Dendritic cell treated with granulocyte-macrophage colony-stimulating factor and Interleukin-4, amounts not matched to agents 40 ng/mL and 50 ng/mL, for 4 days (primary cell): ENCODE measurements at regions not wholly inside any gene's neighbourhood (a gene's known extent, or its start where the extent isn't known, plus 50 kb on each side); places are given as distances from the start of the nearest gene placed in this dataset.

Experiments used
- H3K27ac Mint-ChIP-seq: one replicate; pipeline ENCODE4 v1.8.0; 2022; ENCODE audit warnings: mild to moderate bottlenecking, mixed read lengths
- H3K27me3 Mint-ChIP-seq: one replicate; pipeline ENCODE4 v1.8.0; 2022; ENCODE audit warnings: mild to moderate bottlenecking, mixed read lengths
- H3K36me3 Mint-ChIP-seq: one replicate; pipeline ENCODE4 v1.8.0; 2022; ENCODE audit warnings: low read depth, mixed read lengths
- H3K4me1 Mint-ChIP-seq: one replicate; pipeline ENCODE4 v1.8.0; 2022; ENCODE audit warnings: low read depth, mixed read lengths
- H3K4me3 Mint-ChIP-seq: one replicate; pipeline ENCODE4 v1.8.0; 2022; ENCODE audit warnings: mild to moderate bottlenecking, moderate library complexity, mixed read lengths
- H3K9me3 Mint-ChIP-seq: one replicate; pipeline ENCODE4 v1.8.0; 2022; ENCODE audit warnings: mixed read lengths
- intact Hi-C: fragments of 100-400 bp; cut with micrococcal nuclease; formaldehyde crosslinking; loops from one replicate; pipeline ENCODE4 v1.15.0; 2022

GRCh38 chr17:73772107-73772705 lies 128.0 kb upstream of the SDK2 start:
- Mint-ChIP-seq H3K27me3 (peaks cover 42% of the 10 kb centered on the region), H3K36me3 (no peaks in the 10 kb centered on the region), H3K9me3 (no peaks in the 10 kb centered on the region), H3K27ac (no peak overlapping the region), H3K4me1 (peaks cover 18% of the 10 kb centered on the region), H3K4me3 (no peak overlapping the region)
- intact Hi-C loops: no loop called here

- intact Hi-C loops: no loop called here
- no peak overlapping the region for H3K27ac Mint-ChIP-seq
- H3K4me3 Mint-ChIP-seq: no peak overlapping the region
These were observed 129.5 kb upstream of the SDK2 start for GRCh38 chr17:73773702-73774101.

GRCh38 chr17:73774852-73775251 lies 130.6 kb upstream of the SDK2 start:
- H3K36me3 Mint-ChIP-seq: no peaks in the 10 kb centered on the region
- H3K4me1 Mint-ChIP-seq: peaks cover 18% of the 10 kb centered on the region
- peaks cover 31% of the 10 kb centered on the region for H3K27me3 Mint-ChIP-seq
- H3K4me3 Mint-ChIP-seq: no peak overlapping the region
- H3K27ac Mint-ChIP-seq: no peak overlapping the region
- no peaks in the 10 kb centered on the region for H3K9me3 Mint-ChIP-seq
- intact Hi-C loops: no loop called here

More at GRCh38 chr17:73773702-73774101, 129.5 kb upstream of the SDK2 start:
- H3K36me3 Mint-ChIP-seq: no peaks in the 10 kb centered on the region
- H3K27me3 Mint-ChIP-seq: peaks cover 39% of the 10 kb centered on the region
- H3K4me1 Mint-ChIP-seq: peaks cover 18% of the 10 kb centered on the region
- H3K9me3 Mint-ChIP-seq: no peaks in the 10 kb centered on the region

GRCh38 chr17:73776351-73777130 lies 132.3 kb upstream of the SDK2 start:
- Mint-ChIP-seq H3K9me3 (no peaks in the 10 kb centered on the region), H3K27me3 (peaks cover 32% of the 10 kb centered on the region), H3K36me3 (no peaks in the 10 kb centered on the region), H3K4me3 (no peak overlapping the region), H3K27ac (no peak overlapping the region), H3K4me1 (peaks cover 5% of the 10 kb centered on the region)
- intact Hi-C loops: no loop called here

- H3K36me3 Mint-ChIP-seq: no peaks in the 10 kb centered on the region
- H3K27me3 Mint-ChIP-seq: peaks cover 32% of the 10 kb centered on the region
- H3K4me1 Mint-ChIP-seq: peaks cover 5% of the 10 kb centered on the region
- no peak overlapping the region for H3K4me3 Mint-ChIP-seq
- no peak overlapping the region for H3K27ac Mint-ChIP-seq
- intact Hi-C loops: no loop called here
- H3K9me3 Mint-ChIP-seq: no peaks in the 10 kb centered on the region
These were observed 132.8 kb upstream of the SDK2 start for GRCh38 chr17:73777131-73777449.

- peaks cover 9% of the 10 kb centered on the region for H3K4me1 Mint-ChIP-seq
- intact Hi-C loops: no loop called here
These were observed 138.0 kb upstream of the SDK2 start for GRCh38 chr17:73782231-73782630.

GRCh38 chr17:73782641-73783381 lies 138.6 kb upstream of the SDK2 start:
- Mint-ChIP-seq H3K27ac (no peak overlapping the region), H3K36me3 (no peaks in the 10 kb centered on the region), H3K4me1 (peaks cover 9% of the 10 kb centered on the region), H3K4me3 (no peak overlapping the region), H3K9me3 (no peaks in the 10 kb centered on the region), H3K27me3 (peaks cover 66% of the 10 kb centered on the region)
- intact Hi-C loops: no loop called here

More at GRCh38 chr17:73782231-73782630, 138.0 kb upstream of the SDK2 start:
- no peak overlapping the region for H3K4me3 Mint-ChIP-seq
- peaks cover 62% of the 10 kb centered on the region for H3K27me3 Mint-ChIP-seq
- no peak overlapping the region for H3K27ac Mint-ChIP-seq
- H3K9me3 Mint-ChIP-seq: no peaks in the 10 kb centered on the region
- no peaks in the 10 kb centered on the region for H3K36me3 Mint-ChIP-seq

- Mint-ChIP-seq H3K36me3 (no peaks in the 10 kb centered on the region), H3K4me1 (peaks cover 9% of the 10 kb centered on the region), H3K4me3 (no peak overlapping the region), H3K27ac (no peak overlapping the region), H3K27me3 (peaks cover 72% of the 10 kb centered on the region), H3K9me3 (no peaks in the 10 kb centered on the region)
- intact Hi-C loops: no loop called here
These were observed 139.1 kb upstream of the SDK2 start for GRCh38 chr17:73783382-73783766.

GRCh38 chr17:73783945-73784603 lies 139.8 kb upstream of the SDK2 start:
- peaks cover 74% of the 10 kb centered on the region for H3K27me3 Mint-ChIP-seq
- no peaks in the 10 kb centered on the region for H3K9me3 Mint-ChIP-seq
- no peak overlapping the region for H3K27ac Mint-ChIP-seq

GRCh38 chr17:73785496-73785895 lies 141.3 kb upstream of the SDK2 start:
- intact Hi-C loops: no loop called here
- Mint-ChIP-seq H3K27ac (no peak overlapping the region), H3K4me3 (no peak overlapping the region), H3K4me1 (peaks cover 9% of the 10 kb centered on the region), H3K27me3 (peaks cover 76% of the 10 kb centered on the region), H3K9me3 (no peaks in the 10 kb centered on the region), H3K36me3 (no peaks in the 10 kb centered on the region)

More at GRCh38 chr17:73783945-73784603, 139.8 kb upstream of the SDK2 start:
- peaks cover 9% of the 10 kb centered on the region for H3K4me1 Mint-ChIP-seq
- intact Hi-C loops: no loop called here
- no peaks in the 10 kb centered on the region for H3K36me3 Mint-ChIP-seq
- no peak overlapping the region for H3K4me3 Mint-ChIP-seq

- Mint-ChIP-seq H3K4me1 (peaks cover 9% of the 10 kb centered on the region), H3K4me3 (no peak overlapping the region), H3K27ac (no peak overlapping the region), H3K27me3 (peaks cover 76% of the 10 kb centered on the region), H3K36me3 (no peaks in the 10 kb centered on the region), H3K9me3 (no peaks in the 10 kb centered on the region)
- intact Hi-C loops: no loop called here
These were observed 141.9 kb upstream of the SDK2 start for GRCh38 chr17:73785958-73786743.

GRCh38 chr17:73787076-73788059 lies 143.1 kb upstream of the SDK2 start:
- H3K27me3 Mint-ChIP-seq: peaks cover 72% of the 10 kb centered on the region
- intact Hi-C loops: no loop called here
- no peak overlapping the region for H3K4me3 Mint-ChIP-seq
- peaks cover 7% of the 10 kb centered on the region for H3K4me1 Mint-ChIP-seq
- no peak overlapping the region for H3K27ac Mint-ChIP-seq
- no peaks in the 10 kb centered on the region for H3K9me3 Mint-ChIP-seq
- no peaks in the 10 kb centered on the region for H3K36me3 Mint-ChIP-seq
